WI38 (cell line): ENCODE measurements at regions not wholly inside any gene's neighbourhood (a gene's known extent, or its start where the extent isn't known, plus 50 kb on each side); places are given as distances from the start of the nearest gene placed in this dataset.
A peak's percentile ranks its signal among the peaks of the same experiment; 100 is the strongest.

Source experiments
- H3K4me3 ChIP-seq: 2 replicates; pipeline ENCODE4 v1.5.1; 2011; ENCODE audit warnings: low read depth, mild to moderate bottlenecking, control low read depth, low read length
- CTCF ChIP-seq: IDR thresholded peaks from 2 replicates; pipeline ENCODE4 v1.5.1; 2012; ENCODE audit warnings: low read depth, mild to moderate bottlenecking, control low read depth, low read length

GRCh38 chr11:71080239-71081097, 171.9 kb downstream of the SHANK2 start:
- peak; percentile 59 for TF ChIP-seq CTCF
- no peak overlapping the region for H3K4me3 ChIP-seq

DNA sequence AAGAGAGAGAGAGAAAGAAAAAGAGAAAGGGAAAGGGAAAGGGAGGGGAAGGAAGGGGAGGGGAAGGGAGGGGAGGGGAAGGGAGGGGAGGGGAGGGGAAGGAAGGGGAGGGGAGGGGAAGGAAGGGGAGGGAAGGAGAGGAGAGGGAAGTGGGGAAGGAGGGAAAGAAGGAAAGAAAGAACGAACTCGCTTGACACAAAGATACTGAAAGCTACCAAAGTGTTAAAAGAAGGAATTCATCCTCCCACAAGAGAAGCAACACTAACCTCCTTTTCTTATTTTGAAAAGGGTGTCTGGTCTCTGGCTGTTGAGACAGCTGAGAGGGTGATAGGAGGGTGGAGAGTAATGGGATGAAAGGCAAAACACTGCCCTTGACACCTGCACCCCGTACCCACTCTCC, 172.6 kb downstream of the SHANK2 start:
- no peak overlapping the region for H3K4me3 ChIP-seq
- TF ChIP-seq CTCF, result no peak

DNA sequence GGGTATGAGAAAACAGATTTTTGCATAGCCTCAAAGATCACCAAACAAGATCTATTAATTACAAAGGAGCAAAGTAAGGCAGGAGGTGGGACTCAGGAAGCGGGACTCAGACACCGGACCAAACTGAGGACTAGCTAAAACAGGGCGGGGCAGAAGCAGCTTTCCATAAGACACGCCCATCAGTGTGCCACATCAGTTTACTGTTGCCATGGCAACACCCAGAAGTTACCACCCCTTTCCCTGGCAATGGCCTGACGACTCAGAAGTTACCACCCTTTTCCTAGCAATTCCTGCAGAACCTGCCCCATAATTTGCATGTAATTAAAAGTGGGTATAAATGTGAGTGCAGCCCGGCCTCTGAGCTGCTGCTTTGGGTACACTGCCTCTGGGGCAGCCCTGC, 173.9 kb downstream of the SHANK2 start:
- H3K4me3 ChIP-seq, result no peak overlapping the region
- no peak for TF ChIP-seq CTCF

- H3K4me3 ChIP-seq, result no peak overlapping the region
- no peak for TF ChIP-seq CTCF
Measured at GRCh38 chr11:71076525-71077304, 175.7 kb downstream of the SHANK2 start.

DNA sequence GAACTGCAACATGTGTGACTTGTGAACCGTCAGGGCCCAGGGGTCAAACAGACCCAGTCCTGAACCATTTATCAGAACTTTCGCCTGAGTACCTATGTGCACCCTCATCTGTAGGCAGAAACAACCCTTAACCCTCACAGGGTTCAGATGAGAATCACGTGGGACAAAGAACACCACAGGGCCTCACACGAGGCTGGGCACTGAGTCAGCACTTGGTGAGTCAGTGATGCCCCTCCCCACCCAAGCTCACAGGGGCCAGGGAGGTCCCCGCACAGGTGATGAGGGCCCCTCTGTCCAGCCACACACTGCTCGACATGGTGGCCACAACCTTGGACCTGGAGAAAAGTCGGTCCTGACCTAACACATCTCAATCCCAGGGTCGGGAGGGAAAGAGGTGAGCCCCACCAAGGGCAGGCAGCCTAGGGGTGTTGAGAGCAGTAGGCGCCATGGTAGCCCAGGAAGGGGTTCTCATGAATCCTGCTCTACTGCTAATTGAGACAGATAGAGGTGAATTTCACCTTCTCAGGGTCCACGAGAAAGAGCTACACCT, 176.4 kb downstream of the SHANK2 start:
- no peak for TF ChIP-seq CTCF
- H3K4me3 ChIP-seq, result no peak overlapping the region

GRCh38 chr11:71075116-71075720, 177.2 kb downstream of the SHANK2 start:
- no peak for TF ChIP-seq CTCF
- no peak overlapping the region for H3K4me3 ChIP-seq
